Hepatocyte (in vitro differentiated cells): ENCODE measurements at regions not wholly inside any gene's neighbourhood (a gene's known extent, or its start where the extent isn't known, plus 50 kb on each side); places are given as distances from the start of the nearest gene placed in this dataset.

ENCODE experiments used
- CTCF ChIP-seq: fragments of 200-600 bp; sonication (generic); IDR thresholded peaks from 2 replicates; pipeline ENCODE4 v1.5.1; 2016; ENCODE audit warnings: antibody characterized with exemption, mild to moderate bottlenecking; ENCODE audit not compliant: poor library complexity
- EZH2 ChIP-seq: fragments of 200-600 bp; sonication (generic); IDR thresholded peaks from 2 replicates; pipeline ENCODE4 v1.6.1; 2016; ENCODE audit warnings: antibody characterized with exemption, mild to moderate bottlenecking, borderline replicate concordance
- EZH2phosphoT487 ChIP-seq: fragments of 200-600 bp; sonication (generic); IDR thresholded peaks from one replicate; pipeline ENCODE4 v1.6.1; 2018; ENCODE audit warnings: antibody characterized with exemption, mild to moderate bottlenecking, low read depth, moderate library complexity; ENCODE audit not compliant: unreplicated experiment, severe bottlenecking

- no peak for TF ChIP-seq CTCF
- TF ChIP-seq EZH2phosphoT487: no peak
- no peak for TF ChIP-seq EZH2
Observed at GRCh38 chr5:101425339-101425859, 522.3 kb upstream of the ST8SIA4 start.
